ENCODE measurements at regions not wholly inside any gene's neighbourhood (a gene's known extent, or its start where the extent isn't known, plus 50 kb on each side); places are given as distances from the start of the nearest gene placed in this dataset.

DNA sequence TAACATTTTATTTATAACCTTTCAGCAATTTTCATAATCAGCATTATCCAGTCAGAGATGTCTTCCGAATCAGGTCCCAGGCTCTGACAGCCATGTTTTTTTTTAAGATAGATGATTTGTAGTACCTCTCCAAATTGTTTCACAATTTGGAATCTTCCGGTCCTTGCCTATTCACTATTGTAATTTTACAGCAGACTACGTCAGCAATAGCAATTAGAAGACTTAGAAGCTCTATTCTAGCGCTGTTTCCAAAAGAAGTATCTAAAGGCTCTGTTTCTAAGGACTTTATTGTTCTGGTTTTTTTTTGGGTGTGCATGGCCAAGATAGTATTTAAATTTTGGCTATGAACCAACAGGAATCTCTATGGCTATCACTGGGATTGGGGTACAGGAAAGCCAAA, 94.6 kb upstream of the PELI1 start:
- TF ChIP-seq PAX5 (IDR thresholded peaks at IDR 0.05; ENCODE audit: insufficient read depth, low read length, severe bottlenecking) (no peak), POLR2A (IDR thresholded peaks at IDR 0.05; ENCODE audit: low read depth, low read length) (no peak), TAF1 (IDR thresholded peaks at IDR 0.05; ENCODE audit: low read depth, low read length) (no peak)
